Erythroblast (primary cell): ENCODE measurements at regions not wholly inside any gene's neighbourhood (a gene's known extent, or its start where the extent isn't known, plus 50 kb on each side); places are given as distances from the start of the nearest gene placed in this dataset.

Experiments
- GATA1 ChIP-seq: IDR thresholded peaks from 2 replicates; pipeline ENCODE4 v1.6.1; 2011; ENCODE audit warnings: low read depth, mild to moderate bottlenecking, control low read depth, low read length, moderate library complexity
- POLR2A ChIP-seq: IDR thresholded peaks from 2 replicates; pipeline ENCODE4 v1.6.1; 2011; ENCODE audit warnings: mild to moderate bottlenecking, low read length

DNA sequence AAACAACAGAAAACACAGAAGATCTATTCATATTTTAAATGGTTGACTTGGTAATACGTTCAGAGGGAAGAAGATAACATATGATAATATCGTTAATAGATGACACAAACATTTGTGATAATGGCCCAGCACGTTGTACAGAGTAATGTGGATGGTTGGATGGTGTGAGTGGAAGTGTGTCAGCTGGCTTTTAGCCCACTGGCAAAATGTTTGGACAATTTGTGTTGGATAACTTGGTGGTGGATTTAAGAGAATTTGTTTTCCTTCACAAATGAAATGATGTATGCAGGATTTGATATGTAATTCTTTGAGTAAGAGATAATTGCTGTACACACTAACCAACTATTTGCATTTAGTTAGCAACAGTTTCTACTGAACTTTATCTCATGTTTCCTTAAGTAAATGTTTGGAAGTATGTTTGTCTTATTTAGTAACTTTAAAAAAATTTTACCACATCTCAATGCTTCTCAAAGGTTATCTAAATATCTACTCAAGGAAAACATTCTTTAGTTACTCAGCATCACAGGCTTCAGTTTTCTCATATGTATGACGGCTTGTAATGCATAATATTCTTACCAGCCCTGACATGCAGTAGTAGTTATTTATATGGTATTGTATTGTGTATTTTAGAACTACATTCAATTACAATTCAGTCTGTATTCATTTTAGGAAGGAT is 328.5 kb upstream of the GOLIM4 start:
- TF ChIP-seq POLR2A (no peak), GATA1 (no peak)
